Left forelimb (tissue), 1 donor: ENCODE measurements at regions not wholly inside any gene's neighbourhood (a gene's known extent, or its start where the extent isn't known, plus 50 kb on each side); places are given as distances from the start of the nearest gene placed in this dataset.

Source experiments
- DNase-seq: peaks from one replicate; pipeline ENCODE4 v3.0.0-alpha.2; 2018; ENCODE audit warnings: low spot score

- DNase-seq: no peak
Observed at GRCh38 chr6:139640448-139640847, 266.0 kb upstream of the CITED2 start.

DNA sequence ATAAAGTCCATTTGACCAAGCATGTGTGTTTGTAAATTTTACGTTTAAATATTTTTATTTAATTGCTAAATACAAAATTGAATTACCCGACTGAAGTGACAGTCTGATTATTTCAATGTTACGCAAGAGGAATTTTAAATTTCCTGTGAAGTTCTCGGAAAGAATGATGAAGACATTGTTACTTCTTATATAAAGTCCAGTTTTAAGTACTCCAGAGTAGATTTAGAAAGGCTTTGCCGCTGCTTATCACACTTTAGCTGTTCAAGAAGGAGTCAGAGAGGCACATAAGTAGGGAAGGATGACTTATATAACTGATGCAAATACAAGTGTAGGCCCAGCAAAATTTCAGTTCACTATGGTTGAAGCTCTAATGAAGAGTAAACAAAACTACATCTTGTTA is 265.1 kb upstream of the CITED2 start:
- DNase-seq: no peak

- no peak for DNase-seq
Observed at GRCh38 chr6:139638179-139638941, 263.9 kb upstream of the CITED2 start.

- no peak for DNase-seq
Observed at GRCh38 chr6:139637766-139638165, 263.3 kb upstream of the CITED2 start.

DNA sequence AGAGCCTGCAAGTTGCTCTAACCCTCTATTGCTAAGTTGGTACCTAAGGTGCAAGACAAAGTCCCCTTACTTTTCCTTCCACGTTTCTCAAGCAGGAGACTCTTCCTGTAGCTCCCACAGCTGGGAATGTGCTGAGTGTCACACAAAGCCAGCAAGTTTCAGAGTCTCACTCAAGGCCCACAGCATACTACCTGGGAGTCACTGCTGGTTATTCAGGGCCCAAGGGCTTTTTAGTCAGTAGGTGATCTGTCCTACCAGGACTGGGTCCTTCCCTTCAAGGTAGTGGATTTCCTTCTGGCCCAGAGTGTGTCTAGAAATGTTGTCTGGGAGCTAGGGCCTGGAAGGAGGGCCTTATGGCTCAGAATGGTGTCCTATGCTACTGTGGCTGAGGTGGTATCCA is 261.9 kb upstream of the CITED2 start:
- DNase-seq: no peak

DNA sequence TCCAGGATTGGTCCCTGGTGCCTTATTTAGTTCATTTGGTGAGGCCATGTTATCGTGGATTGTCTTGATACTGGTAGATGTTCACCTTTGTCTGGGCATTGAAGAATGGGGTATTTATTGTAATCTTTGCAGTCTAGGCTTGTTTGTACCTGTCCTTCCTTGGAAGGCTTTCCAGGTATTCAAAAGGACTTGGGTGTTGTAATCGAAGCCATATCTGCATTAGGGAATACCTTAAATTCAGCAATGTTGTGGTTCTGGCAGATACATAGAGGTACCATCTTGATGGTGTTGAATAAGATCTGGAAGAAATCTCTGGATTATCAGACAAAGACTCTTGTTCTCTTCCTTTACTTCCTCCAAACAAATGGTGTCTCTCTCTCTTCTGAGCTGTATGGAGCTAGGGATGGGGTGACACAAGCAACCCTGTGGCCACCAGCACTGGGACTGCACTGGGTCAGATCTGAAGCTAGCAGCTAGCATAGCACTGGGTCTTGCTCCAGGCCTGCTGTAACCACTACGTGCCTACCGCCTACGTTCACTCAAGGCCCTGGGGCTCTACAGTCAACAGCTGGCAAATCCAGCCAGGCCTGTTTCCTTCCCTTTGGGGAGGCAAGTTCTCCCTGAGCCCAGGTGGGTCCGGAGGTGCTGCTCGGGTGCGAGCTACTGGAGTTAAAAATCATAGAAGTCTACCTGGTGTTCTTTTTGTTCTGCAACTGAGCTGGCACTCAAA is 261.1 kb upstream of the CITED2 start:
- DNase-seq: no peak

- no peak for DNase-seq
Observed at GRCh38 chr6:139632840-139633239, 258.4 kb upstream of the CITED2 start.

DNA sequence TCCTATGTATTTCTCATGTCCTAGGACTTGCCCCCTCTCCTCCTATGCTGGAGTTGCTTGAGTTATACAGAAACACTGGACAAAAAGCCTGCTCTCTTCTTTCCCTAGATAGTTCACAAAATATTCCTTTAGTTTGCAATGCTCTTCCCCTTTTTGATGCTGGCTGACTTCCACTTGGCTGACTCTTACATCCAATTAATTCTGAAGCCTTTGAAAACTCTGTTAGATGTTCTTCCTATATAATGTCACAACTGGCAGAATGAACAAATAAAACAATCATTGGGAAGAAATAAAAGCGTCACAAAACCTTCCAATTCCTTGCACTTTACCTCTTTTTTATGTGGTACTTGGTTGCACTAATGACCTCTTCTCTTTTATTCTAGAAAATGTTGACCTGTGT is 253.8 kb upstream of the CITED2 start:
- DNase-seq: no peak

DNA sequence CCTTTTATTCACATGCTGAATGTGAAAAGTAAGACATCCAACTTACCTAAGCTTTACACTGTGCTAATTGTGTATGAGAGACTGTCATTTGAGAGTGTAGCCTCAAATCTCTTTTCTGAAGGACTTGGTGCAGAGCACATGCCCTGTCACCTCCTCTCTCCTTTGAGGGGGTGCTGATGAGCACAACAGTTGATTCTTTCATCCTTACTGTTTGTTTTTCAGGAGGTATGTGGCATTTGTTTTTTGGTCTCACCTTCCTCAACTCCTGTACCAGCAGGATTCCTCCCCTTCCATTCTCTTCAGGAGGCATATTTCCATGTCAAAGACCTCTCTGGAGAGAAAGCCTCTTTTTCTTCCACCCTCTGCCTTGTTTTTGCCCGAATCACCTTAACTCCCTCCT is 252.6 kb upstream of the CITED2 start:
- DNase-seq: no peak

- DNase-seq: no peak
Observed at GRCh38 chr6:139625998-139626975, 251.8 kb upstream of the CITED2 start.

- no peak for DNase-seq
Observed at GRCh38 chr6:139625081-139625939, 250.9 kb upstream of the CITED2 start.

DNA sequence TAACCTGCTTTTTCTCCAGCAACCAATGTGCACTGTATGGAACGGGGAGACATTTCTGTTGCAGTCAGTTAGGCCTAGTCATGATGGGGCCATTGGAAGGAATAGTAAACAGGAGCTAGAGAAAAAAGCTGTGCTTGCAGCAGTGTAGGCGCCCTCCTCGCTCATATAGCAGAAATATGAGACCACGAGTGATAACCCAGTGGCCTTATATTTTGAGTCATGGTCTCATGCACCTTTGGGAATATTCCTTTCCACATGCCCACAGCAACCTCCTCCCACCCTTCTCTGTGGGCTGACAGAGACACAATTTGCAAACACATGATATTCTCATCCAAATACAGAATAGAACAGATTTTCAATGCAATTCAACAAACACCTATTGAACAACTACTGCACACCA is 248.9 kb upstream of the CITED2 start:
- no peak for DNase-seq

DNA sequence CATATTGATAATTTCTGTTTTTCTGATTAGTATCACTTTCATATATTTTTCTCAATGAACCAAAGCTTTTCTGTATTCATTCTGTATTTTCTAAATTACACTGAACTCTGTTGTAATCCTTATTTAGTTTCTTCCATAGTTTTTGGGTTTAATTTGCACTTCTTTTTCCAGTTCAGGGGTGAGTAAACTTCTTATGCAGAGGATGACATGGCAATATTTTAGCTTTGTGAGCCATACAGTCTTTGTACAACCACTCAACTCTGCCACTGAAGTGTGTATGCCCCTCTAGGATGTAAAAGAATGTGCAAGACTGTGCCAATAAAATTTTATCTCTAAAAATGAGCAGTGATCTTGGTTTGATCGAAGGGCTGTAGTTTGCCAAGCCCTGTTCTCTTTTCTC is 239.0 kb upstream of the CITED2 start:
- DNase-seq: no peak

DNA sequence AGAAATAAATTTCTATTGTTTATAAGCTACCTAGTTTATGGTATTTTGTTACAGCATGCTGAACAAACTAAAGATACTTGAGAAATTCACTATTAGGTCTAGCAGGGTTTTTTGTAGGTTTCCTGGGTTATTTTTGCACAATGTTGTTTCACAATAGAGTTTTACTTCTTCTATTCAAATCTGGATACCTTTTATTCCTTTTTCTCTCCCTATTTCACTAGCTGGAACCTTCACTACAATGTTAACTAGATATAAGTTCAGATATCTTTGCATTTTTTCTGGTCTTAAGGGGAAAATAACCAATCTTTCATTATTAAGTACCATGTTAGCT is 237.7 kb upstream of the CITED2 start:
- DNase-seq: no peak

- DNase-seq: no peak
Observed at GRCh38 chr6:139611327-139612134, 237.1 kb upstream of the CITED2 start.

DNA sequence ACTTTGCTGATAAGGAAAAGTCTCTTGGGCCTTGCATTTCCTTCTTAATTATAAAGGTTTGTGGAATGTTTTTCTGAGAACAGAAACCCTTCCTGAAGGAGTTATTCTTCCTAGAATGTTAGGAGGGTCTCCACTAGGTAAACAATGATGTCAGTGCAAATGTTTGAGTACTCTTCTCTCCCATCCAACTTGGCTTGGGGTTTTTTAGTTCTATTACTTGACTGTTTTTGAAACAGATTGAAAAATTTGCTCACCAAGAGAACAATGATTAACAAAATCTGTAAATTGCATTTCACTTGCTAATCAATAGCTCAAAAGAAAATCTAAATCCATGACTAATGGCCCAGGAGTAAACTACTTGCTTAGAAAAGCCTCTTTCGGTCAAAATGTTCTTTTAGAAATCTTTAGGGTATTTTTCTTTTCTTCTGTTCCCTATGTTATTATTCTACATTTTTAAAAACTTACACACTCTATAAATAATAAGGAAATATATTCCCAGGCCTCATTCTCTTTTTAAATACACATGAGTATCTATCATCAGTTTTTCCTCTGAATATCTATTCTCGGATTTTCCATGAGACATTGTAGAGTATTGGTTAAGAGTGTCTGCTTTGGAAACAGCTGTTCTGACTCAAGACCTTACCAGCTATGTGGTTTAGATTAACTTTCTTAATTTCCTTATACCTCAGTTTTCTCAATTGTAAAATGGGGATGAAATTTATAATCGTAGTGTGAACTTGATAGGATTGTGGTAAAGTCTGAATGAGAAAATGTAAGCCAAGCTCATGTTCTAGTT is 234.2 kb upstream of the CITED2 start:
- DNase-seq: no peak

- DNase-seq: no peak
Observed at GRCh38 chr6:139605350-139605749, 230.9 kb upstream of the CITED2 start.

DNA sequence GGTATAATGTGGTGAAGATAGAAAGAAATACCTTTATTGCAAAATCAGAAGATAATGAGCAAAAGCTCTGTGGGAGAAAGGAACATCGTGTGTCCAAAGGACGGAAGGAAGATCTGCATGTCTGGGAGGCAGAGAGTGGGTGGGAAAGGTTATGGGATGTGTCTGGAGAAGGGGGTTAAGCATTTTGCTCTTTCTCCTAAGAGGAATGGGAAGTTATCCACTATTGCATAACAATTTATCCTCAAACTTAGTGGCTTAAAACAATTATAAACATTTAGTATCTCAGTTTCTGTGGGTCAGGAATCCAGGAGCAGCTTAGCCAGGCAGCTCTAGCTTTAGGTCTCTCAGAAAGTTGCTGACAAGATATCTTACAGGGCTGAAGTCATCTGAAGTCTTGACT is 229.1 kb upstream of the CITED2 start:
- no peak for DNase-seq

DNA sequence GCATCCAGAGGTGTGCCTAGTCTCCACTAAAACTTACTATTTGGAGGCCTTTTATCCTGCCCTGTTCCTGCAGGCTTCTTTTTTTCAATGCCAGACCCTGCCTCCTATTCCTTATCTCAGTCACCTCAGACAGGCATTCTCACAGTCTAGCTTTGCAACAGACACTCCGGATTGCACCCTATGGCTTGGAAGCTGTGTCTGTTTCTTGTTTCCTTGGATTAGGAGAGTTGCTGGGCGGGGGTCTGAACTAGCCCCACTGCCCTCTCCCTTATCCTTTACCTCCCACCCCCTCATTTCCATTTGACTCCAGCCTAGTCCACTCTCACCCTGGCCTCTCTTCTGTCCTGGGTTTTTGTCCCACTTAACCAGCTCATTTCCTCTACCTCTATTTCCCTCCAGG is 228.1 kb upstream of the CITED2 start:
- no peak for DNase-seq

GRCh38 chr6:139600919-139601475 is 226.5 kb upstream of the CITED2 start:
- DNase-seq: no peak
